ENCODE measurements at regions not wholly inside any gene's neighbourhood (a gene's known extent, or its start where the extent isn't known, plus 50 kb on each side); places are given as distances from the start of the nearest gene placed in this dataset.
A peak's percentile ranks its signal among the peaks of the same experiment; 100 is the strongest.

DNA sequence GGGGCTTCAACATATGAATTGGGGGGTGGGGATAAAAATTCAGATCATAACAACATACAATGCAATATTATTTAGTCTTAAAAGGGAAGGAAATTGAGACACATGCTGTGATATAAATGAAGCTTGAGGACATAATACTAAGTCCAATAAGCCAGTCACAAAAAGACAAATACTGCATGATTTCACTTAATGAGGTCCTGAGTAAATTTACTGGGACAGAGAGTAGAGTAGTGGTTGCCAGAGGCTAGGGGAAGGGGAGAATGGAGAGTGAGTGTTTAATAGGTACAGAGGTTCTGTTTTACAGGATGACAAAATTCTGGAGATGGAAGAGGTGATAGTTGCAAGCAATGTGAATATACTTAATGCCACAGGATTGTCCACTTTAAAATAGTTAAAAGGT is 89.2 kb upstream of the RAPGEF2 start:
- TF ChIP-seq, protein P1, sequence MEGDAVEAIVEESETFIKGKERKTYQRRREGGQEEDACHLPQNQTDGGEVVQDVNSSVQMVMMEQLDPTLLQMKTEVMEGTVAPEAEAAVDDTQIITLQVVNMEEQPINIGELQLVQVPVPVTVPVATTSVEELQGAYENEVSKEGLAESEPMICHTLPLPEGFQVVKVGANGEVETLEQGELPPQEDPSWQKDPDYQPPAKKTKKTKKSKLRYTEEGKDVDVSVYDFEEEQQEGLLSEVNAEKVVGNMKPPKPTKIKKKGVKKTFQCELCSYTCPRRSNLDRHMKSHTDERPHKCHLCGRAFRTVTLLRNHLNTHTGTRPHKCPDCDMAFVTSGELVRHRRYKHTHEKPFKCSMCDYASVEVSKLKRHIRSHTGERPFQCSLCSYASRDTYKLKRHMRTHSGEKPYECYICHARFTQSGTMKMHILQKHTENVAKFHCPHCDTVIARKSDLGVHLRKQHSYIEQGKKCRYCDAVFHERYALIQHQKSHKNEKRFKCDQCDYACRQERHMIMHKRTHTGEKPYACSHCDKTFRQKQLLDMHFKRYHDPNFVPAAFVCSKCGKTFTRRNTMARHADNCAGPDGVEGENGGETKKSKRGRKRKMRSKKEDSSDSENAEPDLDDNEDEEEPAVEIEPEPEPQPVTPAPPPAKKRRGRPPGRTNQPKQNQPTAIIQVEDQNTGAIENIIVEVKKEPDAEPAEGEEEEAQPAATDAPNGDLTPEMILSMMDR (IDR thresholded peaks at IDR 0.05; ENCODE audit: borderline replicate concordance, insufficient read depth, low read depth, low read length), result no peak
- no peak overlapping the region for H3K4me3 ChIP-seq (ENCODE audit: low read depth, low read length)

DNA sequence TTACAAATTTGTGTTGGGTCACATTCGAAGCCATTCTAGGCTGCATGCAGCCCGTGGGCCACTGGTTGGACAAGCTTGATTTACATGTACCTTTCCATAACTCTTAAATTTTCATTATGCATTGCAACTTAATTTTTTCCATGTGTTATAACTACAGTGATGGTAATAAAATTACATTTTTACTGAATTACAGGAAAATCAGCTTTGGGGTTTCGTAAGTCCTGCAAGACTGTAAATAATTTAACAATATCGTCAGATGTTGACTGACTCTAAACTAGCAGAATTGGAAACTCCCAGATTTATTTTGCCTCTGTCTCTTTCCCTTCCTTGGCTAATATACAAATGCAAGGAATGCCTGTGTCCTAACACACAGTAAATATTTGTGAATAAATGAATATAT is 88.0 kb upstream of the RAPGEF2 start:
- TF ChIP-seq, protein P1 (IDR thresholded peaks at IDR 0.05; ENCODE audit: borderline replicate concordance, insufficient read depth, low read depth, low read length), result no peak
- no peak overlapping the region for H3K4me3 ChIP-seq (ENCODE audit: low read depth, low read length)

DNA sequence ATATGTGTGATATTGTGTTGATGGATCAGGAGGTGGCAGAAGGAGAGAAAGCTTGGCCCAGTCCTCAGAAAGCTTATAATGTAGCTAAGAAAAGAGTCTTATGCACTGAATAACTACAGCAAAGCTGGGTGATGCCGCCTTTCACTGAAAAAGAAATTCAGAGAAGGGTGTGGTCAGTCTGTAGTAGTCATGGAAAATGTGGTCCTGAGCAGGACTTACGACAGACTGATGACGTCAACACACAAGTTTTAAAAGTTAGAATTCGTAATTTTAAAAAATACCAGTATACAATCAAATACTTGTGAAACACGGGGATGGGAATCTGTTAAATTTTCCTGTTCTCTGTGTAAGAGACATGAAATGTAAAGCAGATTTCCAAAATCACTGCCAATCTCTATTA is 87.0 kb upstream of the RAPGEF2 start:
- TF ChIP-seq, protein P1 (IDR thresholded peaks at IDR 0.05; ENCODE audit: borderline replicate concordance, insufficient read depth, low read depth, low read length), result no peak
- H3K4me3 ChIP-seq (ENCODE audit: low read depth, low read length), result no peak overlapping the region

DNA sequence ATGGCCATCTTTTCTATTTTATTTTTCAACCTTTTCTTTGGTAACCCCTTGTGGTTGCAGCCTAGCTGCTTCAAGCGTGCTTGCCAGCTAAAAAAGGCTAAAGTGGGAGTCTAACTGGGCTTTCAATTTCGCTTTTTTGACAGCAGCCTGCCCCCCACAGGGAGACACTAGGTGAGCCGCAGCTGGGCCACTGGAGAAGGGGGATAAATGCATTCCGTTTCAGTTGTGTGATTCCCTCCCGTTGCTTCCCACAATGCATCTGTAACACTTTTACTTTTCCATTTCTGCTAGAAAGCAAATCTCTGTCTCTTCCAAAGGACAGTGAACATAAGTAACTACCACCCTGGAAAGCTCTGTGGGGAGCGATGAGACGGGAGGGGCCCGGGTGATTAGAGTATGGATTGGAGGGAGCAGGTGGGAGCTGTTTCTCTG is 86.3 kb upstream of the RAPGEF2 start:
- H3K4me3 ChIP-seq (ENCODE audit: low read depth, low read length), result no peak overlapping the region
- TF ChIP-seq, protein P1 (IDR thresholded peaks at IDR 0.05; ENCODE audit: borderline replicate concordance, insufficient read depth, low read depth, low read length), result peak; percentile 12; the same call in 1 of the 2 replicates

DNA sequence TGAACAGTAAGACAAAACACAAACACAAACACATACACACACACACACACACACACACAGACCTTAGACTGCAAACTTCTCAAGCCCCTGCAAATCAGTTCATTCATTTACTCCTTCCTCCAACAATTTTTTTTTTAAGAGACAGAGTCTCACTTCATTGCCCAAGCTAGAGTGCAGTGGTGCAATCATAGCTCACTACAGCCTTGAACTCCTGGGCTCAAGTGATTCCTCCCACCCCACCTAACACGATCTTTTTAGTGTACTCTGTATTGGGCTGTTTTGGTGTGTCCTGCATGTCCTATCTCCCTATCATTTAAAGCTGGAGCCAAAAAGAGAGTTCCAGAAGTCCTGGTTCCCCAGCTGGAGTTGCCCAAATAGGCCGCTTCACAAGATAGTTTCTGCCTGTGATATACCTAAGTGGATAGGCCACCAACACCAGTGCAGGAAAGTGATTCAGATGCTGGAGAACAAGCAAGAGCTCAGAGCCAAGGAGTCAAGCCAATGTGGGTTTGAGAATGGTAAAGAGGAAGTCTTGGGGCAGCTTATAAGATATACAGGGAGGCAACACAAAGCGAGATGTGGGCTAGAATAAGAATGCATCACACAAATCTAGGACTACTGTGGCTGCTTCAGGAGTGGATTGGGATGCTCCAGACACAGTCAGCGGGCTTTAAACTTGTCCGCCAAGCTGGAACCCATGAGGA is 85.4 kb upstream of the RAPGEF2 start:
- TF ChIP-seq, protein P1 (IDR thresholded peaks at IDR 0.05; ENCODE audit: borderline replicate concordance, insufficient read depth, low read depth, low read length), result no peak

DNA sequence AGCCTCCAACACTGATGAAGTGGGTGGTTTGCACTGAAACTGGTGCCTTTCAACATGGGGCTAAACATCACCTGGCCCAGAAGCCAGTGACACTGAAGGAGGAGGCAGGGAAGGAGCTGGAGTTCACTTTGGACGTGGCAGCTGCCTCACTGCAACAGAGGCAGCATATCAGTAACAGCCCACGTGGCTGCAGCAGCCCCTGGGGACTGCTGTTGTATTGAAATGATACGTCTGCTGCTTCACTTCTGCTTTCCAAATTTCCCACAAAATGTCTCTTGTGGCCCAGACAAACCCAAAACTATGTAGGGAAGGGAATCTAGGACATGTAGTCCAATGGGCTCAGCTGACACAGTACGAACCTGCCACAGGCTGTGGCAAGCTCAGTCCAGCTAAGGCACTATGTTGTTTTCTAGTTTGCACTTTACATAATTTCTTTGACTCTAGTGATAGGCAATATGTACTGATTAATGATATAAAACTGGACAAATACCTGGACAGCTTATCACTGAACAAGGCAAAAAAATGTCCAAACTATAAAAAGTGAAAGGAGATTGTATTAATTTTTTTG is 84.7 kb upstream of the RAPGEF2 start:
- H3K4me3 ChIP-seq (ENCODE audit: low read depth, low read length), result no peak overlapping the region
- TF ChIP-seq, protein P1 (IDR thresholded peaks at IDR 0.05; ENCODE audit: borderline replicate concordance, insufficient read depth, low read depth, low read length), result no peak

More for the DNA sequence above, 85.4 kb upstream of the RAPGEF2 start:
- H3K4me3 ChIP-seq (ENCODE audit: low read depth, low read length), result no peak overlapping the region

DNA sequence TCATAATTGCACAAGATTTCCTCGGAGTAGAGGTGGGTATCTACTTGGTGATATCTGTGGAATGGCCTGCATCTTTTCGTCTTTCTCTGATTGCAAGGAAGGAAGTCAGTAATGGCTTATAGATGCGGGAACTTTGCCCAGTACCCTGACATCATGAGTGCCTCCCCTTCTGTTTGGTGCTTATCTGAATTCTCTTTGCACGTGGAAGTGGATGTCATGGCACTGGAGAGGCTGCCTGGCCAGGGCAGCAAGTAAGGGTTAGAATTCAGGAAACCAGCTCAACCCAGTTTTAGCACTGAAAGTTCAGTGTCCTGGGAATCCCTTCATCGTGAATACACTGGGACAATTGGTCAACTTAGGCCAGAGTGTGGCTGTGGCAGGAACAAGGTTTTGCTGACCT is 83.5 kb upstream of the RAPGEF2 start:
- TF ChIP-seq, protein P1 (IDR thresholded peaks at IDR 0.05; ENCODE audit: borderline replicate concordance, insufficient read depth, low read depth, low read length), result no peak
- no peak overlapping the region for H3K4me3 ChIP-seq (ENCODE audit: low read depth, low read length)

Data from GM12875 (cell line).